HG03469 (cell line): ENCODE measurements at regions not wholly inside any gene's neighbourhood (a gene's known extent, or its start where the extent isn't known, plus 50 kb on each side); places are given as distances from the start of the nearest gene placed in this dataset.

ENCODE experiments used
- ATAC-seq: cut with Tn5 transposase; IDR thresholded peaks from one replicate; pipeline ENCODE4 v1.9.1; 2021; ENCODE audit warnings: mild to moderate bottlenecking, moderate library complexity, moderate number of reproducible peaks; ENCODE audit not compliant: unreplicated experiment

DNA sequence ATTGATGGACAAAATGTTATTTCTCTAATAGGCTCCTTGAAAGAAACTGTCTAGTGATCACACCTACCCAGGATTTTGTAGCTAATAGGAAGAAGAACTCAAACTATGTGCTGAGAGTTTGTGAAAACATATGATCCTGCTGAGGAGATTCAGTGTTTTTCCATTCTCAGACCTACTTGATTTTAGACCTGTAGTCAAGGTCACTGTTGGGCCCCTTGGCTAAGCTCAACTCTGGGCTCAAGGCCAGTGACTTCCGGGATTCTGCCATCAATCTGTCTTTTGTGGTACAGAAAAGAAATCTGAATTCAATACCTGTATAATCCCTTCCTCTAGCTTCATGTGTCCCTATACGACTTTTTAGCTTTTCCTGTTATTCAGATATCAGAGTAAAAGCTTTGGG is 79.7 kb upstream of the FERD3L start:
- no peak for ATAC-seq

- no peak for ATAC-seq
Measured at GRCh38 chr7:19215412-19215811, 70.2 kb upstream of the FERD3L start.

- no peak for ATAC-seq
Measured at GRCh38 chr7:19213746-19214145, 68.5 kb upstream of the FERD3L start.

GRCh38 chr7:19210893-19211413 is 65.7 kb upstream of the FERD3L start:
- no peak for ATAC-seq

GRCh38 chr7:19209166-19209696 is 64.0 kb upstream of the FERD3L start:
- ATAC-seq: no peak

- no peak for ATAC-seq
Measured at GRCh38 chr7:19206721-19207120, 61.5 kb upstream of the FERD3L start.

DNA sequence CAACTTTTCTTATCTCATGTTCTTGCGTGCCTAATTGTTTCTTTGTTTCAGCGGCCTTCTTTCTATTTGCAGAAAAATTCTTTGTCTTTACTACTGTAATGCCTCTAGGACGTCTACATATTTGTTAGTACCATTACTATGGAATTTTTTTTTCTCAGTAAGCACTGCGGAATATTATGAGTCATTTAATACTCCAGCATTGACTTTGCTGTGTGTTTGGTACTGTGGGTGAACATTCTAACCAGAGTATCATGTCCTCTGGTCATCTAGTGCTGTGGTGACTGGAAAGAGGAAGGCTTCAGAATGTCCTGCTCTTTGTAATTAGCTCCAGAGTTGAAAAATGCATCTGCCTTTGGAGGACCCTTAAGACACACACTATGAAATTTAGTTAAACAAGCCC is 58.5 kb upstream of the FERD3L start:
- ATAC-seq: no peak

DNA sequence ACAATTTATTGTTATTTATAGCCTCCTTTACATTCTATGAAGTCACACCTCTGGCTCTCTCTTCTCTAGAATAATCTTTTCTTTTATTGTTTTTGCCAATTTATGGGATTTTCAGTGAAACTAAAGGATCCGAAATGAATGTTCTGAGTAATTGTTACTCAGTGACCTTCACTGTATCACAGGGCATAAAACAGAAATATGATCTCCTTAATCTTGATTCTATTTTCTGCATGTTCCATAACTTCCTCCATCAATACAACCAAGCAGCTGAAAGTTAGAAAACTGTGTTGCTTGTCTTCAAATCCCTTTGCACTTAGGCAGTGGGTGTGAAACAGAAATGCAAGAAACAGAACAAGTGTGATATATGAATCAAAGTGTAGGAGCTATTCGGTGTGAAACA is 57.4 kb upstream of the FERD3L start:
- no peak for ATAC-seq
